NCI-H1105 treated with DMSO at 0.1 percent for 48 hours (cell line): ENCODE measurements at regions not wholly inside any gene's neighbourhood (a gene's known extent, or its start where the extent isn't known, plus 50 kb on each side); places are given as distances from the start of the nearest gene placed in this dataset.

Source experiments
- DNase-seq: peaks from one replicate; lab custom pipeline; 2025; lab: John Stamatoyannopoulos, UW

GRCh38 chr3:7793786-7794185, 707.8 kb upstream of the LMCD1 start:
- no peak for DNase-seq

DNA sequence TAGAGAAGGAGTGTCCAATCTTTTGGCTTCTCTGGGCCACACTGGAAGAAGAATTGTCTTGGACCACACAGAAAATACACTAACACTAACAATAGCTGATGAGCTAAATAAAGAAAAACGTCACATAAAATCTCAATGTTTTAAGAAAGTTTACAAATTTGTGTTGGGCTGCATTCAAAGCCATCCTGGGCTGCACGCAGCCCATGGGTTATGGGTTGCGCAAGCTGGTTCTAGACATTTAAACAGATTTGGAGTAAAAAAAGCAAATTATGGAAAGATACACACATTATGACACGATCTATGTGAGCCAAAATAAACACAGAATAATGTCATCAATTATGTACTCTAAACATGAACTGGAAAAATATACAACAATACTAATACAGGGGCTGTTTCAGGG, 703.3 kb upstream of the LMCD1 start:
- DNase-seq: no peak

- no peak for DNase-seq
Observed at GRCh38 chr3:7800006-7800780, 701.4 kb upstream of the LMCD1 start.

DNA sequence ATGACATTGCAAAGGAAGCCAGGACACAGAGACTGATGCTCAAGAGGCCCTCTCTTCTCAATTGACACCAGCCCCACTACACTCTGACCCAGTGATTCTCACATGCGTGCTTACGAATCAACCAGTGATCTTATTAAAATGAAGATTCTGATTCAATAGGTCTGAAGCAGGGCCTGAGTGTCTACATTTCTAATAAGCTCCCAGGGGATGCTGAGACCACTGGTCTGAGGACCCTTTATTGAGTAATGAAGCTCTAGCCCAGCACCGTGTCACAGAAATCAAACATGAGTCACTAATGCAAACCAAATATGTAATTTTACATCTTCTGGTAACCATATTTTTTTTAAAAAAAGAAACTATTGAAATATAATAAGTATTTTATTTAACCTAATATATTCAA, 689.1 kb upstream of the LMCD1 start:
- DNase-seq: no peak

- peak; percentile 86 for DNase-seq
Observed at GRCh38 chr3:7813365-7813764, 688.3 kb upstream of the LMCD1 start.

DNA sequence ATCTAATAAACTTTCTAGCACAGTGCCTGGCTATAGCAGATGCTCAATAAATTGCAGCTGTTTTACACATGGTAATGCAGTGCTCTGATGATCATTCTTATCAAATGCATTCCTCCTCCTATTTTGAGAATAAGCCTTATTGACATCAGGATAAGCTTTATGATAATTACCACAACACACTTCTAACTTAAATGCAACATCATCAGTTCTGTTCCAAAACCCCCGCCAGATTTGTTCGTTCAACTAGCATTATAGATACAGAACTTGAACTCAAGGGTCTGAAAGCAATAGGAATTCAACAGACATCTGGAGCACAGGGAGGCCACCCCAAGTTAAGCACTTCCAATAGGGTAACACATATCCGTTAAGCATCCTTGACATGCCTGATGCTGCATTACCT, 684.4 kb upstream of the LMCD1 start:
- DNase-seq: no peak

- DNase-seq: no peak
Observed at GRCh38 chr3:7820969-7821368, 680.7 kb upstream of the LMCD1 start.

DNA sequence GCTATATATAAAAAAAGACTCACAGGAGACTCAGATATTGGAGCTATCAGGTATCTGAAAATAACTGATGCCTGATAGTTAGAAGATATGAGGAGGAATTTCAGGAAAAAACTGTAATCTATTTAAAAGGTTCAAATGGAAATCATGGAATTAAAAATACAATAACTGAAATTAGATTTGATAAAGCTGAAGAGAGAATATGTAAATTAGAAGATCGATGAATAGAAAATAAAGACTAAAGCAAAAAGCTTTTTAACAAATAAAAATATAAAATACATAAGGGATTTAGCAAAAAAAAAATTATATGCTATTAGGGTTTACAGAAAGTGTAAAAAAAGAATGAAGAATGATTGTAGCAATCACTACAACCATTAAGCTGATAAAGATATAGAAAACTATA, 679.8 kb upstream of the LMCD1 start:
- DNase-seq: no peak

DNA sequence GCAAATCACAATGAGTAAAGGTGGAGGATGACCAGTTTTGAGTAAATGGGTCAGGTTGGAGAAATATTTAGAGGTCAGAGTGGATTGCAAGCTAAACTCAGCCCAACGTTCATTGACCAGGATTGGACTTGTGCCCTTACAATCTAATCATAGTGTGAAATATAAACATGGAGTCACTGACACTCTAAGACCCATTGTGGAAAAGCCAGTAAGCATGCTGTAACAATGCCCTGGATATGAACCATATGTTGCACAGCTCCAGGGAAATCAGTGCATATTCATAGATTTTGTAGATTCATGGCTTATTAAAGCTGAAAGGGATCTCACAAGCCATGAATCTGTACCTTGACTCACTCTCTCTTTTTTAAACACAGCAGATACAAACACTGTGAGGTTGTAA, 660.2 kb upstream of the LMCD1 start:
- DNase-seq: no peak

DNA sequence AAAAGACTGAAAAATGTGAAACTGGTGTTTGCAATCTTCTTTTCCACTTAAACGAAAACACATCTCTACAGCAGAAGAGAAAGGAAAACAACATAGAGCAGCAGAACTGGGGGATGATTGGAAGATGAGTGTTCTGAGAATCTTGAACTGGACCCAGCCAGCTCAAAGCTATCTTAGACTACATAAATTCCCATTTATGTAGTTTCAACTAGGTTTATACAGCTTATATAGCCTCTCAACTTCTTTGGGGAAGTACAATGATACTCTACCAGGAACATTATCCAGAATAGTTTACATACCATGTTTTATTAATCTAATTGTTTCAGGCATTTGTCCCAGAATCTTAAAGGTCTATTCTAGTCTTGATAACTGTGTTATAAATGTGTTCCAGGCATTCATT, 658.2 kb upstream of the LMCD1 start:
- DNase-seq: no peak

GRCh38 chr3:7847021-7847420, 654.6 kb upstream of the LMCD1 start:
- DNase-seq: no peak

DNA sequence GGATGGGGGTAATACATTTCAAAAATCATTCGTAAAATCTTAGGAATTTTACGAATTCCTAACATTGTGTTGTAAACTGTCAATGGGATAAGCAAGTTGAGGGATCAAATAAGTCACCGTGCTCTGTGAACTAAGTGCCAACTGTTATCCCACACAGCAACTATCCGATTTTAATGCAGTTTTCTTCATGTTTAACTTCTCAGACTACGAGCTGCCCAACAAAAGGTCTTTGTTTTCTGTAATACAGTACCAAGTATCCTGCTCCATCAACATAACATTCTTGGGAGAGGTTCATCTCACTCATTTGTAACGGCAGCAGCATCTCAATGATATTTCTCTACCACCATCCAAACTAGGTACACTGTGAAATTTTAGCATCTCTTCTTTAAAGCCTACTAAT, 654.1 kb upstream of the LMCD1 start:
- no peak for DNase-seq

GRCh38 chr3:7854266-7854665, 647.4 kb upstream of the LMCD1 start:
- DNase-seq: no peak

DNA sequence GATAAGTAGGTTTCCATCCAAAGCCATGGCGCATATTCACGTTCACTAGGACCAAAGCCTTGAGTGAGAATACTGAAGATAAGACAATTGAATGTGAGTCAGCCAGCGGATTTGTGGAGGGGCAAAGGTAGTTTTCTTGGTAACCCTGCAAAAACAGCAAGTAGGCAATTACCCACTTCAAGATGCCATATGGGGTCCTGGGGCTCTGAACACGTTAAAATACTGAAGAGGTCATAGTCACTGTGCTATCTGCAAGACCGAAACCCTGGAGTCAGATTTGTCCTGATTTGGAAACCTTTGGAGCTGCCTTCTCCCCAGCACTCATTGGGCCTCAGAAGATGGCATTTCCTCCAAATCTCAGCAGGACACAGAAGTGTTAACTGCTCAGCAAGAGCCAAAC, 646.9 kb upstream of the LMCD1 start:
- DNase-seq: no peak

GRCh38 chr3:7865611-7866010, 636.0 kb upstream of the LMCD1 start:
- DNase-seq: no peak

DNA sequence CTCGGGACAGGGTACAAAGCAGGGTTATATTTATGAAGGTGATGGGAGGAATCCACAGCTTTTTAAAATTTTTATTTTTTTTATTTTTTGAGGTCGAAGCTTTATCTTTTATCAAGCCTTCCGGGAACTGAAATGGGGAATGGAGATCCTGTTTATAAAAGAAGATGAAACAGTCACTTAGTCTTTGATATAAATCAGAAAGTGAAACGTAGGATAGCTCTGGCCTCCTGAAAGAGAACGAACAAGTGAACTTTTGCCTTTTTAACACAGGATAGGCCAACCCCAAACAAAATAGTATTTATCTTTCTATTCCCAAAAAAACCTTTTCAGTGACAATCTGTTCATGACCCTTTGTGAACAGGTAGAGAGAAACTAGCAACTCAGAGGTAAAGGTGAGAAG, 634.0 kb upstream of the LMCD1 start:
- DNase-seq: no peak

GRCh38 chr3:7871003-7871560, 630.5 kb upstream of the LMCD1 start:
- DNase-seq: no peak

GRCh38 chr3:7874116-7874515, 627.5 kb upstream of the LMCD1 start:
- DNase-seq: no peak

- DNase-seq: no peak
Observed at GRCh38 chr3:7875925-7876324, 625.7 kb upstream of the LMCD1 start.

DNA sequence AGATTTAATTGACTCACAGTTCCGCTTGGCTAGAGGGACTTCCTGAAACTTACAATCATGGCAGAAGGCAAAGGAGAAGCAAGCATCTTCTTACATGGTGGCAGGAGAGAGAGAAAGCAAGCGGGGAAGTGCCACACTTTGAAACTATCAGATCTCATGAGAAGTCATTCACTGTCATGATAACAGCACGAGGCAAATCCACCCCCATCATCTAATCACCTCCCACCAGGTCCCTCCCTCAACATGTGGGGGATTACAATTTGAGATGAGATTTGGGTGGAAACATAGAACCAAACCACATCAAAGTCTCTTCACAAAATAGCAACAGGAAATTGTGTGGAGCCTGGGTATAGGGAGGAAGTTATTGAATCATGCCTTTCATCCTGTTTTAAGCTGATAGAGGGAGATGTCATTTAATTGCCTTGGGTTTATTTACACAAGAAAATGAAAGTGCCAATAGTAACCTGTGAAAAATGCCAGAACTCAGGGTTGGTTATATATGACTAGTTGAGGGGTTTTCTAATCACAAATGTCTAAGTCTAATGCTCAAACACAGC, 624.8 kb upstream of the LMCD1 start:
- no peak for DNase-seq

DNA sequence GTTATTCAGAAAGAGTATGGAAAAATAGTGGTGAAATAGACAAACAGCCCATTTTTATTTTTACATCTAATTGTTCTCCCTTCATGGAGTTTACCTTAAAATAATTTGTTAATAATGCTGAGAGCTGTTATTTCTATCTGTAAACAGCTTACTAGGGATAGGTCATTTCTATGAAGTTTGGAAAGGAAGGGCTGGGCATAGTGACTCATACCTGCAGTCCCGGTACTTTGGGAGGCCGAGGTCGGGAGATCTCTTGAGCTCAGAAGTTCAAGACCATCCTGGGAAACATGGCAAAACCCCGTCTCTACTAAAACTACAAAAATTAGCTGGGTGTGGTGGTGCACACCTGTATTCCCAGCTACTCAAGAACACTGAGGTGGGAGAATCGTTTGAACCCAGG, 624.3 kb upstream of the LMCD1 start:
- no peak for DNase-seq

GRCh38 chr3:7879572-7879971, 622.1 kb upstream of the LMCD1 start:
- no peak for DNase-seq

- no peak for DNase-seq
Observed at GRCh38 chr3:7881946-7882345, 619.7 kb upstream of the LMCD1 start.

- no peak for DNase-seq
Observed at GRCh38 chr3:7897655-7898054, 604.0 kb upstream of the LMCD1 start.
